ENCODE measurements at regions not wholly inside any gene's neighbourhood (a gene's known extent, or its start where the extent isn't known, plus 50 kb on each side); places are given as distances from the start of the nearest gene placed in this dataset.

- Mint-ChIP-seq H3K36me3 (no peaks in the 10 kb centered on the region), H3K4me1 (peaks cover 40% of the 10 kb centered on the region), H3K9me3 (no peaks in the 10 kb centered on the region), H3K27me3 (ENCODE audit: low read depth) (no peaks in the 10 kb centered on the region), H3K27ac (peak overlapping the region; percentile 99), H3K4me3 (peak overlapping the region; percentile 57)
- peak; percentile 52 for DNase-seq (ENCODE audit: low spot score)
- ChIA-PET POLR2A (interaction anchor here (1.0 kb wide), 1 partner anchor 62 kb away, joined by 4 read pairs; the partner anchor contains the start of gene FREM2), CTCF (interaction anchor here (0.8 to 1.8 kb wide), 4 partner anchors 11 to 73 kb away, joined by 3 to 8 read pairs (median 5); partner anchors contain the start of gene FREM2)
- peak; percentile 95 for ATAC-seq
- TF ChIP-seq PRDM15 (CRISPR knock-in tag; IDR thresholded peaks at IDR 0.05) (no peak), ATF2 (CRISPR knock-in tag; IDR thresholded peaks at IDR 0.05; ENCODE audit: borderline replicate concordance, low read depth) (no peak), MXD4 (CRISPR knock-in tag; IDR thresholded peaks at IDR 0.05; ENCODE audit: borderline replicate concordance) (no peak), AR (CRISPR knock-in tag; IDR thresholded peaks at IDR 0.05) (no peak), SMAD3 (CRISPR knock-in tag; IDR thresholded peaks at IDR 0.05; ENCODE audit: borderline replicate concordance) (no peak), ZNF138 (CRISPR knock-in tag; conservative IDR thresholded peaks at IDR 0.05) (0 out of 2 replicates have a peak, but pooled peaks have one; percentile 20), ZNF396 (CRISPR knock-in tag; IDR thresholded peaks at IDR 0.05; ENCODE audit: borderline replicate concordance) (no peak), AFF4 (CRISPR knock-in tag; IDR thresholded peaks at IDR 0.05; ENCODE audit: borderline replicate concordance) (no peak), NR3C1 (CRISPR knock-in tag; conservative IDR thresholded peaks at IDR 0.05; ENCODE audit: low read depth) (no peak), IRF1 (CRISPR knock-in tag; IDR thresholded peaks at IDR 0.05) (no peak), ZNF317 (CRISPR knock-in tag; IDR thresholded peaks at IDR 0.05; ENCODE audit: borderline replicate concordance, low read depth) (no peak), ZNF219 (CRISPR knock-in tag; IDR thresholded peaks at IDR 0.05; ENCODE audit: borderline replicate concordance) (no peak), CDX4 (CRISPR knock-in tag; IDR thresholded peaks at IDR 0.05; ENCODE audit: borderline replicate concordance) (no peak), CREM (CRISPR knock-in tag; IDR thresholded peaks at IDR 0.05) (peak; percentile 77; the same call in 1 of the 2 replicates), E2F5 (CRISPR knock-in tag; IDR thresholded peaks at IDR 0.05) (no peak), SOX15 (CRISPR knock-in tag; IDR thresholded peaks at IDR 0.05) (no peak), ZNF425 (CRISPR knock-in tag; conservative IDR thresholded peaks at IDR 0.05) (no peak), MYBL2 (CRISPR knock-in tag; IDR thresholded peaks at IDR 0.05) (no peak), NR2C2 (CRISPR knock-in tag; IDR thresholded peaks at IDR 0.05) (no peak), GTF2I (CRISPR knock-in tag; conservative IDR thresholded peaks at IDR 0.05) (no peak)
Observed at GRCh38 chr13:38624822-38625221, 62.1 kb upstream of the FREM2 start.
